CD4-positive, alpha-beta T cell treated with Interleukin-1 beta for 1 hour (primary cell): ENCODE measurements at regions not wholly inside any gene's neighbourhood (a gene's known extent, or its start where the extent isn't known, plus 50 kb on each side); places are given as distances from the start of the nearest gene placed in this dataset.

ENCODE experiments used
- DNase-seq, 2 donors: peaks; one replicate each; pipeline ENCODE4 v3.0.0-alpha.2; 2020 to 2022

DNA sequence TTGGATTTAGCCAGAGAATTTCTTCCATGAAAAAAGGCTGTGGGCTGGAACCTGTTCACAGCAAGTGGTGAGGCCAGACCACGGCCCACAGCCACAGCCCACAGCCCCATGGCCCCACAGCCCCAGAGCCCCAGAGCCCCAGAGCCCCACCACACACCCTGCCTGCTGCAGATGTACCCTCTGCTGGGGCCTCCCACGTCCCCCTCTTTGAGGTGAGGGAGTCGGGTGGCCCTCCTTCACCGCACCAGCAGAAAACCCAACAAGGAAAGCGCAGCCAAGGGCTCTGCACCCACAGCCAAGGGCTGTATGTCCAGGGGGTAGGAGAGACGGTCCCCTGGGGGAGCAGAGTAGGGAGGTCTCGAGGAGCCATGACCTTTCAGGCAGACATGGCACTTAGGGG, 327.5 kb upstream of the DIO3 start:
- DNase-seq = no peak

- no peak for DNase-seq
Measured at GRCh38 chr14:101234244-101234937, 326.9 kb upstream of the DIO3 start.

DNA sequence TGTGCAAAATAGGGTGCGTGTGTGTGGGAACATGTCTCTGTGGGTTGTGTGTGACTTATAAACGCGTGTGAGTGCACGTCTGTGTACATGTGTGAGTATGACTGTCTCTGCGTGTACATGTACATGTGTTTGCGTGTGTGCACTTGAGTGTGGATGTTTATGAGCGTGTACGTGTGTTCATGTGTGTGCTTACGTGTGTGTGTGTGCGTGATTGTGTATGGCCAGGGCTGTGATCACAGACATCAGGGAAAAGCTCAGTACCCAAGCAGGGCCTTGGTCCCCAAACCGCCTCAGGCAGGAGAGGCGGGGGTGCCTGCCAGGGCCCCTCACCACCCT, 326.3 kb upstream of the DIO3 start:
- DNase-seq = no peak

GRCh38 chr14:101235335-101236103, 325.8 kb upstream of the DIO3 start:
- DNase-seq = peak in 1 of 2 donors; percentile 27

DNA sequence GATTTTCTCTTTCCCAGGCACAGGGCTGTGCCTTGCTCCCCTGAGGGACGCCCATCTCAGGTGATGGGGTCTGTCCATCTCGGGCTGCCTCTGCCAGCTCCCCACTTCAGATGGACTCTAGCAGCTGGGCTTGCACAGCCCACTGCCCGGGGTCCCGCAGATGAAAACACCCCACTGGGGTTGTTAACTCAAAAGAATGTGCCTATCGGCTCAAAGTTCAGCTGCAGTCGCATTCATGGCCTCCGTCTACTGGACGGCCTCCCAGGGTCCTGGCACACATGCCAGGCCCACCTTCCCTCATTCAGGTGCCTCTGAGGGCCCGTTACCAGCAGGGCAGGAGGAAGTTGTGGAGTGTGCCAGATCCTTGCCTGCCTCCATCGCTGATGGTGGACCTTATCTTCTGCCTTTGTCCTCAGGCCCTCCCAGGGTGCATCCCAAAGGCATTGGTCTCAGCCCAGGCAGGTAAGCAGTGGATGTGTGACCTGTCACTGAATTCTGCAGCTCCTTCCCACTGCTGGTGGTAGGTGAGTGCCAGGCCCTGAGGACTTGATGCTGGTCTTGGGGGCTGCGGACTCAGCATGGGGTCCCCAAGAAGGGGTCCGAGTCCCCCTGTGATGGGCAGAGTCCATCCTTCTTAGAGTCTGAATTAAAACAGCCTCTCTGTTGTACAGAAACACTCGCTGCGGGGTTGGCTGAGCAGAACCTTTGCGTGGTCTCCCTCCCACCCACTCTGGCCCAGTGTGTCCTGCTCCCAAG, 324.6 kb upstream of the DIO3 start:
- no peak for DNase-seq

- no peak for DNase-seq
Measured at GRCh38 chr14:101237252-101237616, 324.1 kb upstream of the DIO3 start.

GRCh38 chr14:101239065-101239464, 322.2 kb upstream of the DIO3 start:
- no peak for DNase-seq

GRCh38 chr14:101241147-101241546, 320.1 kb upstream of the DIO3 start:
- DNase-seq = no peak

- no peak for DNase-seq
Measured at GRCh38 chr14:101241807-101242278, 319.5 kb upstream of the DIO3 start.

DNA sequence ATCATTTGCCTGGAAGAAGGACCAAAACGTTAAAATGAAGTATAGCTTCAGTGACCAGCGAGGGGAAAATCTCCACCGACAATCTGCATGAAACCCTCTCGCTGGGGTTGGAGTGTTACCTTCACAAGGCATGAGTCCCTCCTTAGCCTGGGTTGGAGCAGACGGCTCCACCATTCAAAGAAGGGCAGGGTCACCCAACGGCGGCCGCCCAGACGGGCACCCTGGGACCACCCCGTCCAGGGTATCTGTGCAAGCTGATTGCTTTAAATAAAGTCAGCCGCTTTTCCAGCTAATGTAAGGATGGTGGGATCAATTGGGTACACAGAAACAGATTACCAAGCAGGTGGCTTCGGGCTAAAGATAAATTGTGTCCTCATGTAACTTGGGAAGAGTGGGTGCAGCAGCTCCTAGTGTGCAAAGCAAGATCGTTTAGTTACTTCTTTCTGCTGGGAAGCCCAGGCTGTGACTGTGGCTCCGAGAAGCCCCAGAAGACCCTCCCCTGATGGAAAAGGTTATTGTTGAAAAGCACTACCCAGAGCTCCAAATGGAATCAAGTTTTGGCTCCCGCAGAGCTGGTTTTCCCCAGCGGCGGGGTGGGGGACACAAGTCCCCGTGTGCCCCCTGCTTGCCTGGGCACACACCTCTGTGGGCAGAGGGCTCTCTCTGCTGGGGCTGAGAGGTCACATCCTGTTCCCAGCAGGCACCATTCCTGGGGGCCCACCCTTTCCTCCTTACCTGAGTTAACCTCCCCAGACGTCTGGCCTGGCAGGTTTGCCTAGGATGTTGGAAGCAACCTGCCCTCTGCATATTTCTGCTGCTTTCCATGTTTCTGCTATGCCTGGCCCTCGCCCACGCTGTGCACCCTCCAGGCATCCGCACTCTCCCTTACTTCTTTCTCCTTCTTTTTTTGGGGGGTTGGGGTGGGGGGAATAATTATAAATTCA, 318.6 kb upstream of the DIO3 start:
- no peak for DNase-seq

GRCh38 chr14:101243587-101244338, 317.5 kb upstream of the DIO3 start:
- DNase-seq = no peak

DNA sequence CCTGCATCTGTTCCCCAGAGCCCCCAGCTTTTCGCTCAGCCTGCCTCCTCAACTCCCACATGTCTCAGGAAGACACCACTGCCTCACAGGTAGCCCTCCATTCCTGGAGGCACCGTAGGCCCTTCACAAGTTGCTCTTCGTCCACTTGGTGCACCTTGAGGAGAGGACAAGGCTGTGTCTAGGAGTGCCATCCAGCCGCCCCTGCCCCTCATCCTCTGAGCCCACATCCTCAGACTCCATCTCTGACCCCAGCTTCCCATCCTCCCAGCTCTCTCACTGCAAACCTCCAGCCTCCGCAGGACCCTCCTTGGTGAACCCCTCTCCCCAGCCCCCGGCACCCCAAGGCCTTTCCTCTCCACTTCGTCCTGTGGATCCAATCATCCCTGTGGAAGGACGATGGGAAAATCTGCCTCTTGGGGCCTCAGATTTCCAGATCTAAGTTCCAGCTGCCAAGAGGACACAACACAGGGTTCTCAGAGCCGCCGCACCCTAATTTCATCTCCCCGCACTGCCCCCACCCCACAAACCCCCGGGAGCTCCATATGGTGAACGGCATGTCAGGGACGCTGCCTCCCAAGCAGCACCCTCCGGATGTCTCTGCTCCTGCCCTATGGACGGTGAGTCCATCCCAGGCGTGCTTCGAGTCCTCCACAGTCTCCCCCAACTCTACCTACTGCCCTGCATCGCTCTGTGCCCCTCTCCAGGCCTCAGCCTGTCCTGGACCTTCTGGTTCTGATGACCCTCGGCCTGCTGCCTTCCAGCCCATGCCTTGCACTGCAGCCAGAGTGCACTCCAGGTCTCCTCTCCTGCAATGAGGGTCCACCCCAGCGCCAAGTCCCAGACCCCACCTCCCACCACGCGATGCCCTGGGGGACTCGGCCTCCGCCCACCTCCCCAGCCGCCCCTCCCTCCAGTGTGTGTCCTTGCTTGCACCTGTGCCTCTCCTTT, 314.1 kb upstream of the DIO3 start:
- DNase-seq = no peak

- DNase-seq = no peak
Measured at GRCh38 chr14:101247842-101248725, 313.2 kb upstream of the DIO3 start.

DNA sequence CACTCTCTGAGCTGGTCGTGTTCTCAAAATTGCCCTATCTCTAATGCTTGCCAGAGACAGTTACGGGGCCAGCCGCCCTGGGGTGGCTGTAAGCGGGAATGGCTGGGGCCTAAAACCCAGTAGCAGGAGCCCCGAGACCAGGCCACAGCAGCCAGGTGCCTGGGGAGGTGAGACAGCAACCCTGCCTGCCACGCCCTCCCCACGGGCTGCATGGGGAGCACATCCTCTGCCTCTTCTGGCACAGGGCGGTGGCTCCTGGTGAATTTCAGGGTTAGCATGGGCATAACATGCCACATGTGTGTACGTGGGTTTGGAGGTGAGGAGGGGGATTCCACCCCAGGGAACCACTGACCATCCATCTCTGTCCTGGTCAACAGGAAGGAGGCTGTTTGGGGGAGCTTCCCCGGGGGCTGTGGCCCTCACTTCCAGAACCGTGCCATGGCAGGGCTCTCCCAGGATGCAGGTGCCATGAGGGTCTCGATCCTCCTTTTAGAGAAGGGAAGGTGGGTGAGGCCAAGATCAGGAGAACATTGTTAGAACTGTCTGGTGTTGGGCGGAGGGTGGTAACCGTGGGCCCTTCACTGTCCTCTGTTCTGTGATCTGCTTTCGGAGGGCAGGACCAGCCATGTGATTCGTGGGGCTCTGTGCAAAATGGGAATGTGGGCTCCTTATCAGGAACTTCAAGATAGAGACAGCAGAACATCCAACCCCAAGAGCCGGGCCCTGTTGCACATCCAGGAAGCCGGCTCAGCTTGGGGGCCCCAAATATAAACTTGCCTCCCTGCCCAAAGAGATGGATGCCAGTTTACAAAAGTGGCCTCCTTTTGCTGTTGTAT, 312.2 kb upstream of the DIO3 start:
- DNase-seq = no peak

- DNase-seq = no peak
Measured at GRCh38 chr14:101249676-101250036, 311.6 kb upstream of the DIO3 start.

DNA sequence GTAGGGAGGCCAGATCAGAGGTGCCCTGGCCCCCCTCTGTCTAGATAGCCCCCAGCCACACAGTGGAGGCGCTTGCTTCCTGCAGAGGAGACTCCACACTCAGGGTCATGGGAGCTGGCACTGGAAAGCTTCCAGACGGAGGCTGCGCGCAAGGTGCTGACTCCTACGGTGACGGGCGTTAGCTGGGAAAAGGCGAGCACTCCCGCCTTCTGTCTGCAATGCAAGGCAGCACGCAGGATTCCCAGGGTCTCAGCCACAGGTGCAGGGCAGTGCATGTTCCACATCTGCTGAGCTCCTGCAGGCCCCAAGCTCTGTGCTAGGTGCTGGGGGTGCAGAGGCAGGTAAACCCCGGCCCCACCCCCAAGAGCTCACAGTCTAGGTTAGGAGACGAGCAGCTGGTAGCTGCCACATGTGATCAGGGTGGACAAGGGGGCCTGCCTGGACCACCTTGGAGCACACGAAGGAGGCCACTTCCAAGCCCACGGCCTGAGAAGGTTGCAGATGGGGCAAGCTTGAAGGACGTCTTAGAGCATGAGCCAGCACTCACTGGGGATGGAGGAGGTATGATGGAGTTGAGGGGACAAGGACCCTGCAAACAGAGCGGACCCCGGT, 310.9 kb upstream of the DIO3 start:
- no peak for DNase-seq

DNA sequence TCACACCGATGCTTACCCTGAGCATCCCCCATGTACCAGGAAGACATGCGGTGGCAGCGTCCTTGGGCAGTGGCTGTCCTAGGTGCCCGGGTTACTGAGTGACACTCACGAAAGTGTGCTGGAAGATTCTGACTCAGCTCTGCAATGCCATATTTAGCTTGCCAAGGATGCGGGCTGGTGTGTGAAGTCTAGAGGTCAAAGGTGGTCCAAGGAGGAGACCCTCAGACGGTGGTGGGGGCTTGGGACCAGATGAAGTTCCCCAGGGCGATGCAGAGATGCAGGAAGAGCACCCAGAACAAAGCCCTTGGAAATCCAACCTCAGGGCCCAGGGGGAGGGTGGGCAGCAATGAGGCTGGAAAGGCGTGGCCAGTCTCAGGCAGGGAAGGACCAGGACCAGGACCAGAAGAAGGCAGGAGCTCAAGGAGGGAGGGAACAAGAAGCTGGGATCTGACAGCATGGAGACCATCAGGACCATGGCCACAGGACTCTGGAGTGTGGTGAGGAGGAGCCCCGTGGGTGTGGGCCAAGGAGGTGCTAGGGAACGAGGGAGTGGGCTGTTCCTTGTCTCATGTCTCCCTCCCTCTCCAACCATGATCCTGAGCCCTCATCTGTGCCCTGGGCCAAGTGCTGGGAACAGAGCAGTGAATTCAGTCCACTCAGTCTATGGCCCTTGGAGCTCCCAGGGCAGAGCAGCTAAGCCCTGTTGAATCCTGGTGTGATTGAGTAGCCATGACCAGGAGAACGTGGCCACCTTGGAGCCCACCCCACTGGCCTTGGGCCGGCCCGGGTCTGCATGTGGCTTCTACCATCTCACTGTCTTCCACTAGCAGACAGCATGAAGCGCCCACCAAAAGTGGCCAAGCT, 310.1 kb upstream of the DIO3 start:
- DNase-seq = no peak
